ENCODE measurements at regions not wholly inside any gene's neighbourhood (a gene's known extent, or its start where the extent isn't known, plus 50 kb on each side); places are given as distances from the start of the nearest gene placed in this dataset.

GRCh38 chr11:127670374-127671119, 670.0 kb upstream of the KIRREL3 start:
- DNase-seq (ENCODE audit: low read depth in 2 of 3, low spot score in 1 of 3) = no peak

GRCh38 chr11:127656116-127656836, 655.7 kb upstream of the KIRREL3 start:
- DNase-seq (ENCODE audit: low read depth in 2 of 3, low spot score in 1 of 3) = no peak

DNA sequence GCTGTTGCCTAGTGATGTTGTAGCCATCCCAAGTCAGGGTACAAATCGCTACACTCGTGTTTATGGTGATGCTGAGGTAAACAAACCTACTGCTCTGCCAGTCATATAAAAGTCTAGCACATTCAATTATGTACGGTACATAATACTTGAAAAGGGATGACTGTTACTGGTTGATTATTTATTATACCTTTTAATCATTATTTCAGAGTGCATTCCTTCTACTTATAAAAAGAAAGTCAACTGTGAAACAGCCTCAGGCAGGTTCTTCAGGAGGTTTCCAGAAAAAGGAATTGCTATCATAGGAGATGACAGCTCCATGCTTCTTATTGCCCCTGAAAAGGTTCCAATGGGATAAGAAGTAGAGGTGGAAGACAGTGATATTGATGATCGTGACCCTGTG, 652.5 kb upstream of the KIRREL3 start:
- DNase-seq (ENCODE audit: low read depth in 2 of 3, low spot score in 1 of 3) = no peak

DNA sequence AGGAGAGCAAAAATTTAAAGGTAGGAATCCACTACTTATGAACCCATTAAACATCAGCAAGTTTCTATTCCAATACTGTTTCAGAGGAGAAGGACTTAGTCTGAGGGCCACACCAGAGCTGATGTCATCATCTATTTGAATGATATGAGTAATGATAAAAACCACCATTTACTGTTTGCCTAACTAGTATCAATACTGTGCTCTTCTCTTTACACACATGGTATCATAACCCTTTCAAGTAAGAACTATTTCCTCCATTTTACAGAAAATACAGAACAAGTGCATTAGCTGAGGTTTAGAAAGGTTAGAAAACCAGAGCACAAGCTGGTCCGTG, 651.3 kb upstream of the KIRREL3 start:
- DNase-seq (ENCODE audit: low read depth in 2 of 3, low spot score in 1 of 3) = no peak

GRCh38 chr11:127651175-127651887, 650.8 kb upstream of the KIRREL3 start:
- no peak for DNase-seq (ENCODE audit: low read depth in 2 of 3, low spot score in 1 of 3)

- no peak for DNase-seq (ENCODE audit: low read depth in 2 of 3, low spot score in 1 of 3)
Observed at GRCh38 chr11:127649958-127650357, 649.4 kb upstream of the KIRREL3 start.

GRCh38 chr11:127649071-127649470, 648.5 kb upstream of the KIRREL3 start:
- no peak for DNase-seq (ENCODE audit: low read depth in 2 of 3, low spot score in 1 of 3)

GRCh38 chr11:127648583-127648982, 648.0 kb upstream of the KIRREL3 start:
- no peak for DNase-seq (ENCODE audit: low read depth in 2 of 3, low spot score in 1 of 3)

GRCh38 chr11:127644366-127644765, 643.8 kb upstream of the KIRREL3 start:
- no peak for DNase-seq (ENCODE audit: low read depth in 2 of 3, low spot score in 1 of 3)

GRCh38 chr11:127643268-127644058, 642.9 kb upstream of the KIRREL3 start:
- no peak for DNase-seq (ENCODE audit: low read depth in 2 of 3, low spot score in 1 of 3)

DNA sequence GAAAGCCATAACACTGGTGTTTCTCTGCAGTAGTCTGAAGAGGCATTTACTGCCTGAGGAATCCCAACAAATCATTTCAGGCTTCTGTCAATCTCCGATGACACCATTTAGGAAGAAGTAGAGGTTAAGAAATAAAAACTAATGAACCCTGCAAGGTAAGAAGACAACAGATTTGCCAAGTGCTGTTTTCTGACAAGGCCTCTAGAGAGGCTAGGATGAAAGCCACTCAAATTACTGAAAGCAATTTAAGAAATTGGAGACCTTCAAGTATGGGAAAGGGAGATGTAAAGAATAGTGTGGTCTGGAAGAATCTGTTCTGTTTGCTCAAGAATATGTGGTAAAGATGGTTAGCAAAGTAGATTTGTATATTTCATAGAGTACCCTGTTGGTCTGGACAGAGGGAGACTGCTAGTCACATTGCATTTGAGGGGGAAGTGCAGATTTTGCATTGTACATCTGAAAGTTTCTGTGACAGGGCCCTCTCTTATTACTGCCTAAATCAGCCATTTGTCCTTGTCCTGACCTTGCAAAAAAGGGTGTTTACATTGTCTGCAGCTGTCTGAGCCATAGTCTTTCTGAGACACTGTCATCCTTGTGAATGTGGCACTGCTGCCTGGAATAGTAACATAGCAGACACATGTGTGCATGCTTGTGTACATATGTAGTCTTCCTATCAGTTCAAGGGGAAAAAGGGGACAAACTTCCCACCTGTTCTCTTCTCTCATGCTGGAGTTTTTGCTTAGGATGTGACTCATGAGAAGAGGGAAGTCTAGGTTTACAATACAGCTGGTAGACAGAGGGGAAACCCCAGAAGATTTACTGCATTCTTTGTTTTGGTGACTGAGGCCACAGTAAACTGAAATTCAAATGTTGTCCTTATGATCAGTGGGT, 640.2 kb upstream of the KIRREL3 start:
- DNase-seq (ENCODE audit: low read depth in 2 of 3, low spot score in 1 of 3) = no peak

DNA sequence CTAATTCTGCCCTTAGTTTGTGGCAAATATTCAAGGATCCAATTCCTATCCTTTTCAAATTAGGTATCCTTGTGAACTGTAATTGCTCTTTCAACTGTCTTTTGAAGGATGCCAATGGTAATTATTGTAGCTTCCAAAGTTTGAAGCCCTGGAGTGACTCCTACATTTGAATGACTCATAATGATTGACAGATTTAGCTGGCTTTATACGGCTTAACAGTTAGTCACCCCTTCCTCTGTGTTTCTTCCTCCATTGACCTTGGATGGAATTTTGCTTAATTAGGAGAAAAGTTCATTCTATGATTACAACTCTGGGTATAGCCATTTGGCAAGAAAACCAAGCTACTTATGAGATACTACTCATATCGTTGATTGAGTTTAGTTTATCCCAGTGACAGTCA, 639.3 kb upstream of the KIRREL3 start:
- DNase-seq (ENCODE audit: low read depth in 2 of 3, low spot score in 1 of 3) = no peak

DNA sequence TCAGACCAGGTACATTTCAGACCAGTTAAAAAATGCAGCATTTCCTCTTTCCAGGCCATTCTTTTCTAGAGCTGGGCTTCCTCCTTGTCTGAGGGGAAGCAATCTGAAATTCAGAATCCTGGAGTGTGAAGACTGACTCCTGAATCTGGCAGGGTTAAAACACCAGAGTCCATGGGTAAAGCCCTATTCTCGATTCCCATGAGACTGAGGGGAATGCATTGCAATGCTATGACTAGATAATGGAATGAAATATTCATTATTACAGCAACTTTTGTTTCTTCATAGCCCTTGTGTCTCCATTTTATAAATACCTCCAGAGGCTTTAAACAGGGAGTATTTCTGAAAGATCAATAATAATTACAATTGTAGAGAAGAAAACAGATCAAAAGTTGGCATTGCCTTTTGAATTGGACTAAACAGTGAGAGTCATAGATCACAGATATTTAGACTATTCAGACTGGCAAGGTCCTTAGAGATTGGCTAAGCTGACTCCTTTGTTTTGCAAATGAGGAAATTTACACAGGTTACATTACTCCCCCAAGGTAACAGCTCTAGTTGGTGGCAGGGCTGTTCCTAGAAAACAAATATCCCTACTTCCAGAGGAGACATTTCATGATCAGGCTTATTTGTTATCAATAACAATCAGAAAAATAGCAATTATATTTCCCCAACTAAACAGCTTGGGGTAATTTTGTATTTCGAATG, 632.6 kb upstream of the KIRREL3 start:
- DNase-seq (ENCODE audit: low read depth in 2 of 3, low spot score in 1 of 3) = no peak

GRCh38 chr11:127632546-127632945, 632.0 kb upstream of the KIRREL3 start:
- DNase-seq (ENCODE audit: low read depth in 2 of 3, low spot score in 1 of 3) = no peak

DNA sequence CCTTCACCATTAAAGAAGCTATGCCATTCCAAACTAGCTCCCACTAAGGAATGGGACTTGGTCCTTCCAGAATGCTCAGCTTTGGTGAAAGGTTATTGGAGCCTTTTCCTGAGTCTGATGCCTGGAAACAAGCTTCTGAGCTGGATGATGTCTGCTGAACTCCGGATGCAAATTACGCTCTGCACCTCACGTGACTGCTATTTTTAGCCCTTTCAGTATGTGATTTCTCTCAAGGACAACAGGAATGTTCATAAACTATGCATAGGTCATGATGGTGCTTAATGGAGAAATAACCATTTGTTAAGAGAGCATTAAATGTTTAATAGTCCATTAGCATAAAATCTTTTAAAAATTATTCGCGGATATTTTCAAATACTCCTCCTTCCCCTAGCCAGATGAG, 631.4 kb upstream of the KIRREL3 start:
- DNase-seq (ENCODE audit: low read depth in 2 of 3, low spot score in 1 of 3) = no peak

DNA sequence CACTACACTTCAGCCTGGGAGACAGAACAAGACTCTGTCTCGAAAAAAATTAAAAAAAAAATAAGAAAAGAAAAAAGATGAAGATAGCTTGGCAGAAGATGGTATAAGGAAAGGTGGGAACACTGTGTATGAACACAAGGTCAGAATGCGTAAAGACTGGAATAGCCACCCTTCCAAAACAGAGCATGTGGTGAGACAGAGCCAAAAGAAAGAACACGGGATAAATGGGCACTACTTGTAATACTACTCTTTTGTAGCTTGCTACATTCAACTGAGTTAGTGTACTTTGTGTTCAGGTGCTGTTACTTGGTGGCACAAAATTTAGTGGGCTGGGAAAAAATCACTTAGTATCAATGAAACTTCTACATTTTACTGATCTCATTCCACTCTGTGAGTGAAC, 628.6 kb upstream of the KIRREL3 start:
- DNase-seq (ENCODE audit: low read depth in 2 of 3, low spot score in 1 of 3) = no peak

DNA sequence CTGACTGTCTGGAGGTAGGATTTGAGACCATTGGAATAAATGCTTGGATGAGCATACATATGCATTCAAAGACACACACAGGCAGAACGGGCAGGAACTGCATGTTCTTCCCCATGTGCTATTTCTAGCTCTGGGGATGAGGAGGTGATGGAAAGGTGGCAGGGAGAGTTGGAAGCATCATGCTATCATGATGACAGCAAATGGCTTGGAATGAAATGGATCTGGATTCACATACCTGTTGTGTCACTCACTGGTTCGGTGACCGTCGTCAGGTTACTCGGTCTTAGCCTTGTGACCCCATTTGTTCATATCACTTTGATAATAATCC, 627.9 kb upstream of the KIRREL3 start:
- no peak for DNase-seq (ENCODE audit: low read depth in 2 of 3, low spot score in 1 of 3)

GRCh38 chr11:127627629-127628457, 627.3 kb upstream of the KIRREL3 start:
- no peak for DNase-seq (ENCODE audit: low read depth in 2 of 3, low spot score in 1 of 3)

- no peak for DNase-seq (ENCODE audit: low read depth in 2 of 3, low spot score in 1 of 3)
Observed at GRCh38 chr11:127627204-127627603, 626.6 kb upstream of the KIRREL3 start.
